Common myeloid progenitor, CD34-positive (primary cell): ENCODE measurements at regions not wholly inside any gene's neighbourhood (a gene's known extent, or its start where the extent isn't known, plus 50 kb on each side); places are given as distances from the start of the nearest gene placed in this dataset.

Experiments
- CTCF ChIA-PET: fragments of 350-600 bp; sonication (Branson Sonifier 250); formaldehyde crosslinking; loops from one replicate; lab custom pipeline; 2021; ENCODE audit warnings: antibody characterized with exemption; lab: Charles Lee
- POLR2A ChIA-PET: fragments of 350-600 bp; sonication (Branson Sonifier 250); formaldehyde crosslinking; loops from one replicate; lab custom pipeline; 2021; ENCODE audit warnings: antibody characterized with exemption; lab: Charles Lee
- DNase-seq, 3 donors: peaks; one replicate each; pipeline versions ENCODE4 v3.0.0 to v3.0.0-alpha.2; 2013
- H3K27ac ChIP-seq, 2 experiments: 1 replicate in 1 of 2; 2 replicates in 1 of 2; pipeline ENCODE4 v1.7.0; 2013; ENCODE audit warnings: inconsistent platforms in 2 of 2, low read length in 2 of 2, mild to moderate bottlenecking in 2 of 2, low read depth in 1 of 2, moderate library complexity in 1 of 2; ENCODE audit not compliant: severe bottlenecking in 2 of 2, insufficient read depth in 1 of 2, poor library complexity in 1 of 2
- H3K27me3 ChIP-seq, 5 experiments: replicated peaks in 2 of 5; 1 replicate in 3 of 5; 2 replicates in 2 of 5; pipeline versions ENCODE4 v1.6.1 to v1.7.0; 2013; ENCODE audit warnings: low read length in 4 of 5, mild to moderate bottlenecking in 2 of 5, moderate library complexity in 2 of 5, inconsistent platforms in 1 of 5; ENCODE audit not compliant: insufficient read depth in 5 of 5, control insufficient read depth in 4 of 5
- H3K36me3 ChIP-seq, 4 experiments: 1 replicate in 2 of 4; 2 replicates in 2 of 4; pipeline versions ENCODE4 v1.6.1 to v1.7.0; 2013; ENCODE audit warnings: low read length in 3 of 4, control low read depth in 1 of 4, mild to moderate bottlenecking in 1 of 4; ENCODE audit not compliant: control insufficient read depth in 4 of 4, insufficient read depth in 4 of 4
- H3K4me1 ChIP-seq, 4 experiments: 1 replicate in 3 of 4; 2 replicates in 1 of 4; pipeline versions ENCODE4 v1.6.1 to v1.7.1; 2013; ENCODE audit warnings: low read length in 3 of 4, mild to moderate bottlenecking in 3 of 4, control low read depth in 1 of 4, inconsistent platforms in 1 of 4, moderate library complexity in 1 of 4; ENCODE audit not compliant: control insufficient read depth in 4 of 4, insufficient read depth in 4 of 4; ENCODE audit errors: control extremely low read depth in 1 of 4
- H3K4me3 ChIP-seq, 7 experiments: 1 replicate in 4 of 7; 2 replicates in 3 of 7; pipeline versions ENCODE4 v1.5.1 to v1.7.0; 2013; ENCODE audit warnings: mild to moderate bottlenecking in 7 of 7, low read length in 6 of 7, moderate library complexity in 6 of 7, inconsistent platforms in 2 of 7, low read depth in 2 of 7, control low read depth in 1 of 7; ENCODE audit not compliant: insufficient read depth in 4 of 7, control insufficient read depth in 1 of 7; ENCODE audit errors: extremely low read depth in 1 of 7
- H3K9me3 ChIP-seq, 5 experiments: 1 replicate in 4 of 5; 2 replicates in 1 of 5; pipeline versions ENCODE4 v1.6.1 to v1.7.1; 2013; ENCODE audit warnings: low read length in 4 of 5, mild to moderate bottlenecking in 2 of 5, inconsistent platforms in 1 of 5, low read depth in 1 of 5, moderate library complexity in 1 of 5; ENCODE audit not compliant: control insufficient read depth in 4 of 5, insufficient read depth in 2 of 5; ENCODE audit errors: control extremely low read depth in 1 of 5
- WGBS: methylation state at CpG from one replicate; pipeline ENCODE4 v1.1.5; 2013; ENCODE audit not compliant: insufficient coverage; 5-methylcytosine and 5-hydroxymethylcytosine counted together

- no peaks in the 10 kb centered on the region for H3K4me1 ChIP-seq
- H3K27me3 ChIP-seq, result no peaks in the 10 kb centered on the region
- no peak overlapping the region for H3K27ac ChIP-seq
- CTCF ChIA-PET, result interaction anchor here (4.5 kb wide), 1 partner anchor 11 kb away, joined by 21 read pairs; no protein-coding TSS in a partner anchor
- POLR2A ChIA-PET, result no interaction called here
- no peak overlapping the region for H3K4me3 ChIP-seq
- H3K36me3 ChIP-seq, result no peaks in the 10 kb centered on the region
- no CpG with 5 or more reads among the region's 2 CpGs for WGBS
- DNase-seq, result no peak
- H3K9me3 ChIP-seq, result no peaks in the 10 kb centered on the region
Measured at GRCh38 chr13:76680112-76680511, 206.1 kb downstream of the KCTD12 start.

GRCh38 chr13:76677043-76677442 is 209.2 kb downstream of the KCTD12 start:
- ChIA-PET POLR2A (no interaction called here), CTCF (interaction anchor here (1.0 to 1.3 kb wide), 2 partner anchors 209 to 232 kb away, joined by 3 to 5 read pairs; partner anchors contain the start of gene KCTD12)
- WGBS, result 95% methylated on average over 3 of the region's 3 CpGs

DNA sequence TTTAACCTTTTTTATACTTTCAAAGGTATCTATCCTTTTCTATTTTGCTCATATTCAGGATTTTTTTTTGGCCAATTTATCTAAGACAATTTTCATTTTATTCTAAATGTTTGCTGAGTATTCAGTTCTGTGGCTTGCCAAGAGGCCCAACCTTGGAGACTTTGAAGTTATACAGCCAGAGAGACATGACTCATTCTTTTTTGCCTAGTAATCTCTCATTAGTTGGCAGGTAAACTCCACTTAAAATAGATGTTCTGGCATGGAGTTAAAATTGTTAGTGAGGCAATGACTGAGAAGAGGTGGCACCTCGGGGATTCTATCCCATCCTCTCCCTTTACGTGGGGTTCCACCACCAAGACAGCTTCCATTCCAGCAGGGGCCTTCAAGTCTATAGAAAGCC is 213.8 kb downstream of the KCTD12 start:
- Histone ChIP-seq H3K4me3 (no peak overlapping the region), H3K4me1 (no peaks in the 10 kb centered on the region), H3K27me3 (no peaks in the 10 kb centered on the region), H3K36me3 (no peaks in the 10 kb centered on the region), H3K27ac (no peak overlapping the region), H3K9me3 (no peaks in the 10 kb centered on the region)
- no peak for DNase-seq
- ChIA-PET CTCF (no interaction called here), POLR2A (no interaction called here)
- 100% methylated on average over 1 of the region's 2 CpGs for WGBS

More at GRCh38 chr13:76677043-76677442, 209.2 kb downstream of the KCTD12 start:
- Histone ChIP-seq H3K9me3 (no peaks in the 10 kb centered on the region), H3K27me3 (no peaks in the 10 kb centered on the region), H3K4me3 (no peak overlapping the region), H3K27ac (no peak overlapping the region), H3K36me3 (no peaks in the 10 kb centered on the region), H3K4me1 (no peaks in the 10 kb centered on the region)
- DNase-seq, result no peak

DNA sequence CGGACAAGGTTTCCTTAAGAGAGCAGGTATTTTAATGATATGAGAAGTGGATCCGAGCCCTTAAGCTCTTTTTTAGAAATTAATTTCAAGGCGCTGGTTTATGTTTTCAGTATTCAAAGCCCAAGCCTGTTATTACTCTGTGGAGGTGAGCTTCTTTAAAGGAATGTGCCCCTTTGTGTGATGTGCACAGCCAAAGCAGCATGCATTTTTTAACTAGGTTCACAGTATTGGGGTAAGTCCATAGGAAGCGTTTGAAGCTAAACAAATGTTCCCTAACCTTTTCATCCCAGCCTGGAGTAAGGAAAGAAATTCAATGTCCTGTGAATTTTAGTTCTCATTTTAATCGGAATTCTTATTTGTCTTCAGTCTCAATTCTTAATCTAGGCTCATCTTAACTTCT is 217.5 kb downstream of the KCTD12 start:
- ChIA-PET CTCF (interaction anchor here (0.9 to 7.1 kb wide), 22 partner anchors 10 to 952 kb away, joined by 3 to 151 read pairs (median 4); partner anchors contain the start of gene KCTD12), POLR2A (no interaction called here)
- 95% methylated on average over 3 of the region's 5 CpGs for WGBS
- Histone ChIP-seq H3K27ac (no peak overlapping the region), H3K27me3 (no peaks in the 10 kb centered on the region), H3K36me3 (no peaks in the 10 kb centered on the region), H3K4me1 (peaks cover 0 to 2% (median 0%) of the 10 kb centered on the region in 4 experiments), H3K4me3 (no peak overlapping the region), H3K9me3 (no peaks in the 10 kb centered on the region)
- DNase-seq, result no peak

DNA sequence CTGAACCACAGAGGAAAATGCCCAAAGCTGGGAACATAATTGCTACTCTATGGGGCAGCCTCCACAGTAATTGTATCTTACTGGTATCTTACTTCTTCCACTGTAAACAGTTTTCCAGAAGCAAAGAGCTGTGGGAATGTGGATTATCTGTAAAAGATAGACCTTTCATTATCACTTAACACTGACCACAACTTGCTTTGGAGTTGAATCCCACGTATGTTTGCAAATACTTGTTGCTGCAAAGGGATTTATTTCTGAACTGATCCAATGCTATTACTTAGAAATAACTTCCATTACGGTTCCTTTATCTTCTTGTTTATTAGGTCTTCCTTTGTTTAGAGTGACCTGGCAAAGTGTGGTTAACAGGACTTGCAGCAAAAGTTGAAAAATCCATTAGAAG is 218.1 kb downstream of the KCTD12 start:
- no peak for DNase-seq
- CTCF ChIA-PET, result interaction anchor here (0.8 to 7.1 kb wide), 22 partner anchors 9 to 952 kb away, joined by 3 to 151 read pairs (median 4); partner anchors contain the start of gene KCTD12
- WGBS, result no CpG with 5 or more reads among the region's 2 CpGs
- Histone ChIP-seq H3K36me3 (no peaks in the 10 kb centered on the region), H3K4me1 (peaks cover 0 to 6% (median 0%) of the 10 kb centered on the region in 4 experiments), H3K27ac (no peak overlapping the region), H3K9me3 (no peaks in the 10 kb centered on the region), H3K4me3 (no peak overlapping the region), H3K27me3 (no peaks in the 10 kb centered on the region)
- POLR2A ChIA-PET, result no interaction called here

- Histone ChIP-seq H3K9me3 (no peaks in the 10 kb centered on the region), H3K36me3 (no peaks in the 10 kb centered on the region), H3K4me1 (peaks cover 0 to 7% (median 0%) of the 10 kb centered on the region in 4 experiments), H3K27ac (no peak overlapping the region), H3K4me3 (no peak overlapping the region), H3K27me3 (no peaks in the 10 kb centered on the region)
- DNase-seq, result peak; percentile 70 to 87 (median 87)
- ChIA-PET CTCF (interaction anchor here (0.8 to 7.1 kb wide), 18 partner anchors 8 to 951 kb away, joined by 3 to 151 read pairs (median 4); partner anchors contain the start of gene KCTD12), POLR2A (no interaction called here)
Measured at GRCh38 chr13:76667551-76667950, 218.7 kb downstream of the KCTD12 start.

DNA sequence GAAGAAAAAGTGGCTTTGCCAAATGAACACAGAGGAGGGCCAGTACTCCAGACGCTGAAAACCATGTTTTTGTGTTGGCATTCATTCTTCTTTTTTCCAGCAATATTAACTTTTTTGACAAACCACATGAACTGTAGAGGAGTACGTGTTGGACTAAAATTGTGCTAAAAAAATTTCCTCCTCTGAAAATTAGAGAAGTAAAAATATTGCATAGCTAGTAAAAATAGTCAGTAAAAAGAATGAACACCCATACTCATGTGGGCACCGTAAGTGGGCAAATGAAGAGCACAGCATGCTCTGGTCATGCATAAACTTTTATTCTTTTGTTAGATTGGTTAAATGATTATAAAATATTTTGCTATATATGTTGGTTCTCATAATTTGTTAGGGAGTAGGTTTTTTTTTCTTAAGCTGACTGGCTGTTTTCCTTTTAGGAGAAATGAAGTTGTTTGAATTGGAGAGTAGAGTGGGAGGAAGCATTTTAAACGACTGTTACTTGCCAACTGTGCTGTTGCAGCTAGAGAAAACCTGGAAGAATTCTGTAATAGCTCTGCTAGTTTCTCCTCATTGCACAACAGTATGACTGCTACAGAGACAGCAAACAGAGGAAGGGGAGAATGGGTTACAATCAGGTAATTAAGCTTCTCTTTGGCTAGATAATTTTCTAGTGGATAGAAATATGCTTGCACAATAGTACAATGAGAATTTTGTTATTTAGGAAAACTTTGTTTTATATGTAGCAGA is 222.4 kb downstream of the KCTD12 start:
- no peak overlapping the region for H3K27ac ChIP-seq
- no peaks in the 10 kb centered on the region for H3K36me3 ChIP-seq
- ChIA-PET POLR2A (no interaction called here), CTCF (interaction anchor here (0.9 to 7.1 kb wide), 4 partner anchors 27 to 316 kb away, joined by 3 to 151 read pairs (median 4); no protein-coding TSS in a partner anchor)
- WGBS, result no CpG with 5 or more reads among the region's 4 CpGs
- no peak overlapping the region for H3K4me3 ChIP-seq
- H3K9me3 ChIP-seq, result no peaks in the 10 kb centered on the region
- no peaks in the 10 kb centered on the region for H3K27me3 ChIP-seq
- H3K4me1 ChIP-seq, result peaks cover 0 to 7% (median 0%) of the 10 kb centered on the region in 4 experiments
- DNase-seq, result no peak
